Transverse colon (tissue), 4 donors: ENCODE measurements at regions not wholly inside any gene's neighbourhood (a gene's known extent, or its start where the extent isn't known, plus 50 kb on each side); places are given as distances from the start of the nearest gene placed in this dataset.

Experiments
- DNase-seq: peaks from one replicate; pipeline ENCODE4 v3.0.0-alpha.2; 2019
- H3K27ac ChIP-seq, 4 donors: fragments of 200-600 bp; sonication (generic); 2 replicates each; pipeline ENCODE4 v1.5.1; 2016 to 2018; ENCODE audit warnings: inconsistent platforms in 4 of 4
- H3K27me3 ChIP-seq: fragments of 200-600 bp; sonication (generic); 2 replicates; pipeline ENCODE4 v1.5.1; 2017; ENCODE audit warnings: inconsistent platforms
- H3K36me3 ChIP-seq, 4 donors: fragments of 200-600 bp; sonication (generic); 2 replicates each; pipeline ENCODE4 v1.5.1; 2017 to 2019; ENCODE audit warnings: inconsistent platforms in 4 of 4
- H3K4me1 ChIP-seq, 4 donors: fragments of 200-600 bp; sonication (generic); 2 replicates each; pipeline ENCODE4 v1.5.1; 2017 to 2020; ENCODE audit warnings: inconsistent platforms in 4 of 4
- H3K4me3 ChIP-seq, 4 donors: fragments of 200-600 bp; sonication (generic); 1 replicate in 1 of 4; 2 replicates in 3 of 4; pipeline versions ENCODE4 v1.5.1 to v1.6.1; 2017 to 2019; ENCODE audit warnings: inconsistent platforms in 4 of 4
- H3K9me3 ChIP-seq, 2 donors: fragments of 200-600 bp; sonication (generic); 2 replicates each; pipeline ENCODE4 v1.5.1; 2017 to 2019; ENCODE audit warnings: inconsistent platforms in 2 of 2
- EP300 ChIP-seq: sonication (generic); formaldehyde crosslinking; IDR thresholded peaks from one replicate; pipeline ENCODE4 v1.6.1; 2017; ENCODE audit warnings: antibody characterized with exemption, low read depth
- POLR2A ChIP-seq: fragments of 450-650 bp; IDR thresholded peaks from one replicate; pipeline ENCODE4 v1.6.1; 2016; ENCODE audit warnings: antibody characterized with exemption, mild to moderate bottlenecking, moderate library complexity
- POLR2AphosphoS5 ChIP-seq, 3 donors: sonication (generic); formaldehyde crosslinking; IDR thresholded peaks; one replicate each; pipeline ENCODE4 v1.6.1; 2016; ENCODE audit warnings: antibody characterized with exemption in 3 of 3
- WGBS, 2 donors: methylation state at CpG; one replicate each; pipeline ENCODE4 v1.1.5; 2018; ENCODE audit warnings: low coverage in 1 of 2; 5-methylcytosine and 5-hydroxymethylcytosine counted together
- in situ Hi-C, 4 donors: fragments of 200-750 bp; cut with MboI; loops; one replicate each; pipeline versions ENCODE4 v1.15.0 to v1.15.1; 2017; ENCODE audit warnings: low sequenced_read_pairs in 3 of 4, low pct_ligation_motif_present in 1 of 4, low pct_unique_long_range_greater_than_20kb in 1 of 4
- intact Hi-C: fragments of 100-400 bp; cut with DNase I; formaldehyde crosslinking; loops from one replicate; pipeline ENCODE4 v1.15.1; 2023; ENCODE audit warnings: low total_unique reads
- TF ChIP-seq, protein P1 (sequence below), 5 experiments: fragments of 200-600 bp in 3 of 5; fragments of 450-650 bp in 2 of 5; sonication (generic) in 3 of 5; IDR thresholded peaks; 1 replicate in 2 of 5; 2 replicates in 3 of 5; pipeline ENCODE4 v1.5.1; 2016 to 2017; ENCODE audit warnings: antibody characterized with exemption in 5 of 5, inconsistent platforms in 3 of 5, mild to moderate bottlenecking in 2 of 5, moderate library complexity in 1 of 5

DNA sequence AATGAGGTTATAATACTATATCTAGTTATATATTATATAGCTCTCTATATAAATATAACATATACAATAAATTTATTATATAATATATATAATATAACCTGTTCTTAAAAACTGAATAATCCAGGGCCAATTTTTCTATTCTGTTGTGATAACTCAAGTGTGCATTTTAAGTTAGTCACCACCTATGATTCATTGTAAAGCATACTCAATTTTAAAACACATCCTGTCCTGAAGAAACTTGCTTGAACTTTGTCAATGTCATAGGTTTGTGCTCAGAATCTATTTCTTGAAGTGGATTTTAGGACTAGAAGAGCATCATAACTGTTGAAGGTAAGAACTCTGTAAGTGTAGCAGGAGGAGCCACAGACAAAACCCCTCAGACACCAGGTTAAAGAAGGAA, 1209.8 kb downstream of the REEP3 start:
- Histone ChIP-seq H3K4me1 (peaks cover 0 to 13% (median 4%) of the 10 kb centered on the region in 4 donors), H3K27ac (no peak overlapping the region), H3K27me3 (no peaks in the 10 kb centered on the region), H3K9me3 (no peaks in the 10 kb centered on the region), H3K4me3 (no peak overlapping the region), H3K36me3 (no peaks in the 10 kb centered on the region)
- no peak for DNase-seq
- intact Hi-C loops, result no loop called here
- TF ChIP-seq POLR2AphosphoS5 (IDR thresholded peaks at IDR 0.05) (no peak), POLR2A (no peak), EP300 (no peak)
- TF ChIP-seq, protein P1, sequence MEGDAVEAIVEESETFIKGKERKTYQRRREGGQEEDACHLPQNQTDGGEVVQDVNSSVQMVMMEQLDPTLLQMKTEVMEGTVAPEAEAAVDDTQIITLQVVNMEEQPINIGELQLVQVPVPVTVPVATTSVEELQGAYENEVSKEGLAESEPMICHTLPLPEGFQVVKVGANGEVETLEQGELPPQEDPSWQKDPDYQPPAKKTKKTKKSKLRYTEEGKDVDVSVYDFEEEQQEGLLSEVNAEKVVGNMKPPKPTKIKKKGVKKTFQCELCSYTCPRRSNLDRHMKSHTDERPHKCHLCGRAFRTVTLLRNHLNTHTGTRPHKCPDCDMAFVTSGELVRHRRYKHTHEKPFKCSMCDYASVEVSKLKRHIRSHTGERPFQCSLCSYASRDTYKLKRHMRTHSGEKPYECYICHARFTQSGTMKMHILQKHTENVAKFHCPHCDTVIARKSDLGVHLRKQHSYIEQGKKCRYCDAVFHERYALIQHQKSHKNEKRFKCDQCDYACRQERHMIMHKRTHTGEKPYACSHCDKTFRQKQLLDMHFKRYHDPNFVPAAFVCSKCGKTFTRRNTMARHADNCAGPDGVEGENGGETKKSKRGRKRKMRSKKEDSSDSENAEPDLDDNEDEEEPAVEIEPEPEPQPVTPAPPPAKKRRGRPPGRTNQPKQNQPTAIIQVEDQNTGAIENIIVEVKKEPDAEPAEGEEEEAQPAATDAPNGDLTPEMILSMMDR (IDR thresholded peaks at IDR 0.05), result no peak
- in situ Hi-C loops, result no loop called here

- Histone ChIP-seq H3K36me3 (no peaks in the 10 kb centered on the region), H3K27me3 (no peaks in the 10 kb centered on the region), H3K4me1 (peaks cover 0 to 13% (median 4%) of the 10 kb centered on the region in 4 donors), H3K27ac (peak overlapping the region in 3 of 4 donors; percentile 44 to 67 (median 62)), H3K4me3 (no peak overlapping the region), H3K9me3 (no peaks in the 10 kb centered on the region)
- intact Hi-C loops, result no loop called here
- no peak for DNase-seq
- TF ChIP-seq, protein P1 (IDR thresholded peaks at IDR 0.05), result no peak
- TF ChIP-seq EP300 (no peak), POLR2AphosphoS5 (IDR thresholded peaks at IDR 0.05) (no peak), POLR2A (no peak)
- WGBS, 2 donors, result 64 to 80% methylated on average over 5 to 8 of the region's 8 CpGs
- in situ Hi-C loops, result no loop called here
These were observed 1211.3 kb downstream of the REEP3 start for GRCh38 chr10:64732372-64732957.

DNA sequence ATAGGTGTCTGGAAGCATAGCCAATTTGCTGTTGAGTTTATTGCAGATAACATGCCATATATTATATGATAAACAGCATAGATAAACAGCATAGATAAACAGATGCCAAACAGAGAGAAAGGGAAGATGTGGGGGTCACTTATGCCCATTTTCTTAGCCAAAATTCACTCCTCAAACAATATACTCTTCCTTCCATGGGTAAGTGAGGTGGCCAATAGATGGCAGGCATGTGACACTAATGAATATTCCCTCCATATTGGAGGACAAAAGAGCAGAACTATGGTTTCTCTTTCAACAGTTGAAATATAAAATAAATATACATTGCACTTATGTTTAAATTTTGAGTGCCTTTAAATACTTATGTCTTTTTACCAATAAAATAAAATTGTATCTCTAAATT, 1212.8 kb downstream of the REEP3 start:
- Histone ChIP-seq H3K4me1 (peaks cover 0 to 13% (median 4%) of the 10 kb centered on the region in 4 donors), H3K27me3 (no peaks in the 10 kb centered on the region), H3K27ac (no peak overlapping the region), H3K36me3 (no peaks in the 10 kb centered on the region), H3K9me3 (no peaks in the 10 kb centered on the region), H3K4me3 (no peak overlapping the region)
- DNase-seq, result peak; percentile 9
- intact Hi-C loops (no loop called here), in situ Hi-C loops (no loop called here)
- TF ChIP-seq POLR2A, result no peak
- TF ChIP-seq, protein P1 (IDR thresholded peaks at IDR 0.05), result peak in 4 of 5 experiments; percentile 26 to 32 (median 28)
- TF ChIP-seq POLR2AphosphoS5 (IDR thresholded peaks at IDR 0.05), result no peak
- no peak for TF ChIP-seq EP300

GRCh38 chr10:64738462-64738861, 1217.3 kb downstream of the REEP3 start:
- H3K36me3 ChIP-seq, result no peaks in the 10 kb centered on the region
- no peak overlapping the region for H3K27ac ChIP-seq
- no peaks in the 10 kb centered on the region for H3K4me1 ChIP-seq
- TF ChIP-seq, protein P1 (IDR thresholded peaks at IDR 0.05), result no peak
- TF ChIP-seq POLR2AphosphoS5 (IDR thresholded peaks at IDR 0.05) (no peak), EP300 (no peak), POLR2A (no peak)
- in situ Hi-C loops, result no loop called here
- intact Hi-C loops, result no loop called here
- DNase-seq, result no peak
- H3K4me3 ChIP-seq, result no peak overlapping the region
- H3K9me3 ChIP-seq, result no peaks in the 10 kb centered on the region
- 36 to 60% methylated on average over 2 of the region's 2 CpGs for WGBS, 2 donors
- H3K27me3 ChIP-seq, result no peaks in the 10 kb centered on the region
